ENCODE measurements at regions not wholly inside any gene's neighbourhood (a gene's known extent, or its start where the extent isn't known, plus 50 kb on each side); places are given as distances from the start of the nearest gene placed in this dataset.
A peak's percentile ranks its signal among the peaks of the same experiment; 100 is the strongest.

DNA sequence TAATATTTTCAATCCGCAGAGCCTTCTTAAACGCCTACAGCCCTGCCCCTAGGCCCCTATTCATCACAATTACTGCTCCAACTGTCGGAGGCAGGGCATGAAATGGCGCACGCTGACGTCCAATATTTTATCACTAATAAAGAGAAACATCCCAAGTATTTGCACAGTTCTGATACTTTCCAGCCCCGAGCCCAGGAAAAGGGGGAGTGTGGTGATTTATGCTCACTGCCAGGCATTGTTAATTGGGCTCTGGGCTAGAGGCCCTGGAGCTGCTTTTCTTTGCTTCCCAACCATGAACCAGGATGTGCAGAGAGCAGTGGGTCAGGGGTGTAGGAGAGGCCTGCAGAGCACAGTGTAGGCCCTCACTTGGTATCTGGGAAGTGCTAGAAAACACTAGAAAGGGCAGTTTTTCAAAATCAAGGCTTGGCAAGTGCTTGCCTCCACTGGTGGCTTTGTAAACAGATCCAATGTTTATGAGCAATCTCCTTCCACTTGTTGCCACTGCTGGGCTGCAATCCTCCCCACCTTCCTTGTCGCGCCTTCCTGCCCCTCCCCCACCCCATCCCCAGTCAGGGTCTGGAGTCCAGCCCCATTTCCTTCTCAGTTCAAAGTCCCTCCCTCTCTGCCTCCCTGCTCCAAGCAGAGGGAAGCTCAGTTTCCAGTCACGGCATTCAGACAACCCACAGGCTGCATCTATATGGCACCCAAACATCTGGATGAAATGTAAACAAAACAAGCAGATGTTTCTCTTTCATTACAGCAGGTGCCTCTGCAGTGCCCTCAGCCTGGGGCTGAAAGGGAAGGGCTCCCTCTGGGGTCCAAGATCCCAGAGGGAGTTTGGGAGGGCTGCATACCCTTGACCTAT lies 83.9 kb upstream of the PKDCC start:
- H3K4me1 Mint-ChIP-seq (ENCODE audit: low read depth, unreplicated experiment), result peaks cover 9% of the 10 kb centered on the region
- Histone ChIP-seq H3K9ac (ENCODE audit: low read length) (no peak overlapping the region), H3K4me2 (ENCODE audit: low read length) (no peak overlapping the region), H2AFZ (ENCODE audit: low read depth, low read length) (no peak overlapping the region), H4K20me1 (ENCODE audit: insufficient read depth, low read length) (no peaks in the 10 kb centered on the region), H3K9me3 (ENCODE audit: insufficient read depth, low read depth, low read length) (no peaks in the 10 kb centered on the region), H3K27ac (ENCODE audit: low read depth, low read length) (no peak overlapping the region), H3K79me2 (ENCODE audit: insufficient read depth, low read length) (no peaks in the 10 kb centered on the region), H3K4me1 (ENCODE audit: insufficient read depth, low read length) (peaks cover 22% of the 10 kb centered on the region), H3K36me3 (ENCODE audit: insufficient read depth, low read length) (no peaks in the 10 kb centered on the region), H3K27me3 (ENCODE audit: insufficient read depth, low read length) (peaks cover 6% of the 10 kb centered on the region), H3K4me3 (ENCODE audit: insufficient read depth, low read depth, low read length) (no peak overlapping the region)
- H3K36me3 Mint-ChIP-seq (ENCODE audit: low read depth, unreplicated experiment), result peaks cover 1% of the 10 kb centered on the region
- no peak for TF ChIP-seq EZH2 (IDR thresholded peaks at IDR 0.05; ENCODE audit: insufficient read depth, low read length)
- TF ChIP-seq, protein P1, sequence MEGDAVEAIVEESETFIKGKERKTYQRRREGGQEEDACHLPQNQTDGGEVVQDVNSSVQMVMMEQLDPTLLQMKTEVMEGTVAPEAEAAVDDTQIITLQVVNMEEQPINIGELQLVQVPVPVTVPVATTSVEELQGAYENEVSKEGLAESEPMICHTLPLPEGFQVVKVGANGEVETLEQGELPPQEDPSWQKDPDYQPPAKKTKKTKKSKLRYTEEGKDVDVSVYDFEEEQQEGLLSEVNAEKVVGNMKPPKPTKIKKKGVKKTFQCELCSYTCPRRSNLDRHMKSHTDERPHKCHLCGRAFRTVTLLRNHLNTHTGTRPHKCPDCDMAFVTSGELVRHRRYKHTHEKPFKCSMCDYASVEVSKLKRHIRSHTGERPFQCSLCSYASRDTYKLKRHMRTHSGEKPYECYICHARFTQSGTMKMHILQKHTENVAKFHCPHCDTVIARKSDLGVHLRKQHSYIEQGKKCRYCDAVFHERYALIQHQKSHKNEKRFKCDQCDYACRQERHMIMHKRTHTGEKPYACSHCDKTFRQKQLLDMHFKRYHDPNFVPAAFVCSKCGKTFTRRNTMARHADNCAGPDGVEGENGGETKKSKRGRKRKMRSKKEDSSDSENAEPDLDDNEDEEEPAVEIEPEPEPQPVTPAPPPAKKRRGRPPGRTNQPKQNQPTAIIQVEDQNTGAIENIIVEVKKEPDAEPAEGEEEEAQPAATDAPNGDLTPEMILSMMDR (IDR thresholded peaks at IDR 0.05; ENCODE audit: insufficient read depth, low read depth, low read length), result no peak
- H3K27me3 Mint-ChIP-seq (ENCODE audit: low read depth, unreplicated experiment), result peaks cover 21% of the 10 kb centered on the region
- H3K27ac Mint-ChIP-seq (ENCODE audit: unreplicated experiment), result no peak overlapping the region
- FAIRE-seq (no peak), DNase-seq (ENCODE audit: low read depth) (peak; percentile 77)
- peaks cover 2% of the 10 kb centered on the region for H3K9me3 Mint-ChIP-seq (ENCODE audit: unreplicated experiment)
- H3K4me3 Mint-ChIP-seq (ENCODE audit: unreplicated experiment), result no peak overlapping the region

- Mint-ChIP-seq H3K4me3 (ENCODE audit: unreplicated experiment) (no peak overlapping the region), H3K4me1 (ENCODE audit: low read depth, unreplicated experiment) (peaks cover 9% of the 10 kb centered on the region)
- DNase-seq (ENCODE audit: low read depth), result no peak
Observed at GRCh38 chr2:41965173-41965908, 82.5 kb upstream of the PKDCC start.

More at GRCh38 chr2:41965173-41965908, 82.5 kb upstream of the PKDCC start:
- H3K9me3 Mint-ChIP-seq (ENCODE audit: unreplicated experiment), result no peaks in the 10 kb centered on the region
- H3K36me3 ChIP-seq (ENCODE audit: insufficient read depth, low read length), result no peaks in the 10 kb centered on the region
- H3K4me2 ChIP-seq (ENCODE audit: low read length), result peak overlapping the region; percentile 79
- H3K27me3 Mint-ChIP-seq (ENCODE audit: low read depth, unreplicated experiment), result peaks cover 18% of the 10 kb centered on the region
- TF ChIP-seq, protein P1 (IDR thresholded peaks at IDR 0.05; ENCODE audit: insufficient read depth, low read depth, low read length), result no peak
- TF ChIP-seq EZH2 (IDR thresholded peaks at IDR 0.05; ENCODE audit: insufficient read depth, low read length), result no peak
- peaks cover 22% of the 10 kb centered on the region for H3K4me1 ChIP-seq (ENCODE audit: insufficient read depth, low read length)
- no peaks in the 10 kb centered on the region for H4K20me1 ChIP-seq (ENCODE audit: insufficient read depth, low read length)
- H3K27ac Mint-ChIP-seq (ENCODE audit: unreplicated experiment), result no peak overlapping the region
- FAIRE-seq, result no peak
- H3K79me2 ChIP-seq (ENCODE audit: insufficient read depth, low read length), result no peaks in the 10 kb centered on the region
- peak overlapping the region; percentile 88 for H3K27ac ChIP-seq (ENCODE audit: low read depth, low read length)
- H3K36me3 Mint-ChIP-seq (ENCODE audit: low read depth, unreplicated experiment), result peaks cover 3% of the 10 kb centered on the region
- peak overlapping the region; percentile 64 for H2AFZ ChIP-seq (ENCODE audit: low read depth, low read length)
- peak overlapping the region; percentile 65 for H3K9ac ChIP-seq (ENCODE audit: low read length)
- no peak overlapping the region for H3K4me3 ChIP-seq (ENCODE audit: insufficient read depth, low read depth, low read length)
- H3K9me3 ChIP-seq (ENCODE audit: insufficient read depth, low read depth, low read length), result no peaks in the 10 kb centered on the region
- H3K27me3 ChIP-seq (ENCODE audit: insufficient read depth, low read length), result no peaks in the 10 kb centered on the region

All from astrocyte (in vitro differentiated cells and primary cell).